ENCODE measurements at regions not wholly inside any gene's neighbourhood (a gene's known extent, or its start where the extent isn't known, plus 50 kb on each side); places are given as distances from the start of the nearest gene placed in this dataset.
A peak's percentile ranks its signal among the peaks of the same experiment; 100 is the strongest.
"Not testable (repeated sequence)": the region's sequence is repeated elsewhere in the genome, so short reads cannot be mapped to it uniquely, and the experiment has no call there.

GRCh38 chr3:5543047-5543446, 355.5 kb downstream of the EDEM1 start:
- DNase-seq (ENCODE audit: low spot score) = no peak

- no peak for DNase-seq (ENCODE audit: low spot score)
Observed at GRCh38 chr3:5545719-5546118, 358.2 kb downstream of the EDEM1 start.

- no peak for DNase-seq (ENCODE audit: low spot score)
Observed at GRCh38 chr3:5553203-5553602, 365.7 kb downstream of the EDEM1 start.

GRCh38 chr3:5554245-5554747, 366.8 kb downstream of the EDEM1 start:
- DNase-seq (ENCODE audit: low spot score) = no peak

GRCh38 chr3:5560199-5560598, 372.7 kb downstream of the EDEM1 start:
- no peak for DNase-seq (ENCODE audit: low spot score)

- DNase-seq (ENCODE audit: low spot score) = no peak
Observed at GRCh38 chr3:5563537-5564277, 376.2 kb downstream of the EDEM1 start.

- no peak for DNase-seq (ENCODE audit: low spot score)
Observed at GRCh38 chr3:5564278-5564666, 376.8 kb downstream of the EDEM1 start.

- peak; percentile 1 for DNase-seq (ENCODE audit: low spot score)
Observed at GRCh38 chr3:5565026-5565425, 377.5 kb downstream of the EDEM1 start.

GRCh38 chr3:5567113-5567512, 379.6 kb downstream of the EDEM1 start:
- no peak for DNase-seq (ENCODE audit: low spot score)

GRCh38 chr3:5568451-5568850, 380.9 kb downstream of the EDEM1 start:
- peak; percentile 26 for DNase-seq (ENCODE audit: low spot score)

- no peak for DNase-seq (ENCODE audit: low spot score)
Observed at GRCh38 chr3:5569152-5569551, 381.6 kb downstream of the EDEM1 start.

GRCh38 chr3:5572168-5572567, 384.7 kb downstream of the EDEM1 start:
- DNase-seq (ENCODE audit: low spot score) = no peak

GRCh38 chr3:5576277-5577011, 388.9 kb downstream of the EDEM1 start:
- no peak for DNase-seq (ENCODE audit: low spot score)

- DNase-seq (ENCODE audit: low spot score) = no peak
Observed at GRCh38 chr3:5579139-5579602, 391.7 kb downstream of the EDEM1 start.

- DNase-seq (ENCODE audit: low spot score) = no peak
Observed at GRCh38 chr3:5579946-5580345, 392.4 kb downstream of the EDEM1 start.

- no peak for DNase-seq (ENCODE audit: low spot score)
Observed at GRCh38 chr3:5580826-5581225, 393.3 kb downstream of the EDEM1 start.

GRCh38 chr3:5581743-5582142, 394.2 kb downstream of the EDEM1 start:
- DNase-seq (ENCODE audit: low spot score) = no peak

- DNase-seq (ENCODE audit: low spot score) = peak; percentile 1
Observed at GRCh38 chr3:5583920-5584319, 396.4 kb downstream of the EDEM1 start.

GRCh38 chr3:5585085-5585484, 397.6 kb downstream of the EDEM1 start:
- DNase-seq (ENCODE audit: low spot score) = no peak

GRCh38 chr3:5606884-5607472, 419.5 kb downstream of the EDEM1 start:
- DNase-seq (ENCODE audit: low spot score) = no peak

- DNase-seq (ENCODE audit: low spot score) = no peak
Observed at GRCh38 chr3:5607581-5607980, 420.1 kb downstream of the EDEM1 start.

- DNase-seq (ENCODE audit: low spot score) = not testable (repeated sequence)
Observed at GRCh38 chr3:5608971-5609370, 421.5 kb downstream of the EDEM1 start.

GRCh38 chr3:5613599-5613998, 426.1 kb downstream of the EDEM1 start:
- no peak for DNase-seq (ENCODE audit: low spot score)

Measured in HT-29 (cell line).